Sigmoid colon (tissue), 6 donors: ENCODE measurements at regions not wholly inside any gene's neighbourhood (a gene's known extent, or its start where the extent isn't known, plus 50 kb on each side); places are given as distances from the start of the nearest gene placed in this dataset.

Source experiments
- DNase-seq: peaks from one replicate; pipeline ENCODE4 v3.0.0-alpha.2; 2019
- H3K27ac ChIP-seq, 4 donors: fragments of 200-600 bp; sonication (generic); one replicate each; pipeline ENCODE4 v1.5.1; 2016 to 2019; ENCODE audit warnings: mild to moderate bottlenecking in 1 of 4
- H3K27me3 ChIP-seq, 3 donors: fragments of 200-600 bp; sonication (generic); one replicate each; pipeline ENCODE4 v1.5.1; 2019; ENCODE audit warnings: mild to moderate bottlenecking in 1 of 3
- H3K36me3 ChIP-seq, 4 donors: fragments of 200-600 bp; sonication (generic); one replicate each; pipeline ENCODE4 v1.5.1; 2016 to 2019
- H3K4me1 ChIP-seq, 4 donors: fragments of 200-600 bp; sonication (generic); one replicate each; pipeline ENCODE4 v1.5.1; 2017 to 2019
- H3K4me3 ChIP-seq, 4 donors: fragments of 200-600 bp; sonication (generic); one replicate each; pipeline ENCODE4 v1.5.1; 2017 to 2019; ENCODE audit warnings: mild to moderate bottlenecking in 2 of 4, moderate library complexity in 1 of 4
- H3K9me3 ChIP-seq, 4 donors: fragments of 200-600 bp in 3 of 4; sonication (generic) in 3 of 4; one replicate each; pipeline versions ENCODE4 v1.5.1 to v1.6.1; 2013 to 2019
- CTCF ChIP-seq, 4 experiments: fragments of 450-650 bp in 3 of 4; fragments of 200-600 bp in 1 of 4; IDR thresholded peaks; one replicate each; pipeline ENCODE4 v1.5.1; 2016 to 2019; ENCODE audit warnings: antibody characterized with exemption in 4 of 4, mild to moderate bottlenecking in 3 of 4, moderate library complexity in 2 of 4
- EP300 ChIP-seq, 4 donors: sonication (generic); formaldehyde crosslinking; IDR thresholded peaks; one replicate each; pipeline ENCODE4 v1.6.1; 2017; ENCODE audit warnings: antibody characterized with exemption in 4 of 4
- POLR2A ChIP-seq, 2 donors: fragments of 450-650 bp; IDR thresholded peaks; one replicate each; pipeline ENCODE4 v1.6.1; 2016; ENCODE audit warnings: antibody characterized with exemption in 2 of 2, mild to moderate bottlenecking in 2 of 2, moderate library complexity in 2 of 2
- POLR2AphosphoS5 ChIP-seq, 4 donors: sonication (generic); formaldehyde crosslinking; IDR thresholded peaks; one replicate each; pipeline ENCODE4 v1.6.1; 2017; ENCODE audit warnings: antibody characterized with exemption in 4 of 4
- WGBS, 2 donors: extraction: QIAGEN DNeasy Blood & Tissue Kit; methylation state at CpG; one replicate each; pipeline ENCODE4 v1.1.7; 2013; 5-methylcytosine and 5-hydroxymethylcytosine counted together
- intact Hi-C: fragments of 100-400 bp; cut with DNase I; formaldehyde crosslinking; loops from one replicate; pipeline ENCODE4 v1.15.1; 2023
- donor health status: healthy with polysubstance abuse.
- donor health status: healthy.

- intact Hi-C loops = no loop called here
- Histone ChIP-seq H3K36me3 (no peaks in the 10 kb centered on the region), H3K27me3 (no peaks in the 10 kb centered on the region), H3K4me3 (no peak overlapping the region), H3K4me1 (no peaks in the 10 kb centered on the region), H3K9me3 (no peaks in the 10 kb centered on the region), H3K27ac (no peak overlapping the region)
- DNase-seq = no peak
- TF ChIP-seq EP300 (IDR thresholded peaks at IDR 0.05) (no peak), POLR2A (IDR thresholded peaks at IDR 0.05) (no peak), POLR2AphosphoS5 (IDR thresholded peaks at IDR 0.05) (no peak), CTCF (IDR thresholded peaks at IDR 0.05) (no peak)
- 76 to 77% methylated on average over 2 of the region's 2 CpGs for WGBS, 2 donors
These were observed 180.8 kb upstream of the PCSK5 start for GRCh38 chr9:75709698-75710097.

- no peak for TF ChIP-seq POLR2AphosphoS5 (IDR thresholded peaks at IDR 0.05)
- TF ChIP-seq CTCF (IDR thresholded peaks at IDR 0.05) = no peak
- TF ChIP-seq POLR2A (IDR thresholded peaks at IDR 0.05) = no peak
- no peak for TF ChIP-seq EP300 (IDR thresholded peaks at IDR 0.05)
- H3K4me1 ChIP-seq = no peaks in the 10 kb centered on the region
- no peaks in the 10 kb centered on the region for H3K9me3 ChIP-seq
- no peaks in the 10 kb centered on the region for H3K27me3 ChIP-seq
- no peak overlapping the region for H3K4me3 ChIP-seq
- no peaks in the 10 kb centered on the region for H3K36me3 ChIP-seq
- H3K27ac ChIP-seq = no peak overlapping the region
- DNase-seq = no peak
- intact Hi-C loops = no loop called here
These were observed 177.8 kb upstream of the PCSK5 start for GRCh38 chr9:75712700-75713099.

GRCh38 chr9:75713335-75713734 lies 177.1 kb upstream of the PCSK5 start:
- no peaks in the 10 kb centered on the region for H3K9me3 ChIP-seq
- WGBS, 2 donors = 85 to 91% methylated on average over 4 of the region's 4 CpGs
- TF ChIP-seq POLR2A (IDR thresholded peaks at IDR 0.05) (no peak), EP300 (IDR thresholded peaks at IDR 0.05) (no peak), POLR2AphosphoS5 (IDR thresholded peaks at IDR 0.05) (no peak), CTCF (IDR thresholded peaks at IDR 0.05) (no peak)
- intact Hi-C loops = no loop called here
- H3K4me3 ChIP-seq = no peak overlapping the region
- DNase-seq = no peak
- no peaks in the 10 kb centered on the region for H3K4me1 ChIP-seq
- no peak overlapping the region for H3K27ac ChIP-seq
- H3K36me3 ChIP-seq = no peaks in the 10 kb centered on the region
- H3K27me3 ChIP-seq = no peaks in the 10 kb centered on the region

- Histone ChIP-seq H3K4me3 (no peak overlapping the region), H3K36me3 (no peaks in the 10 kb centered on the region), H3K27me3 (no peaks in the 10 kb centered on the region), H3K4me1 (no peaks in the 10 kb centered on the region), H3K9me3 (no peaks in the 10 kb centered on the region), H3K27ac (no peak overlapping the region)
- intact Hi-C loops = no loop called here
- DNase-seq = no peak
- 90 to 96% methylated on average over 3 of the region's 3 CpGs for WGBS, 2 donors
- no peak for TF ChIP-seq POLR2AphosphoS5 (IDR thresholded peaks at IDR 0.05)
- TF ChIP-seq CTCF (IDR thresholded peaks at IDR 0.05) = no peak
- no peak for TF ChIP-seq EP300 (IDR thresholded peaks at IDR 0.05)
- TF ChIP-seq POLR2A (IDR thresholded peaks at IDR 0.05) = no peak
These were observed 175.1 kb upstream of the PCSK5 start for GRCh38 chr9:75715360-75715759.

- H3K27me3 ChIP-seq = no peaks in the 10 kb centered on the region
- intact Hi-C loops = no loop called here
- H3K9me3 ChIP-seq = no peaks in the 10 kb centered on the region
- no peaks in the 10 kb centered on the region for H3K36me3 ChIP-seq
- H3K27ac ChIP-seq = no peak overlapping the region
- no peaks in the 10 kb centered on the region for H3K4me1 ChIP-seq
- TF ChIP-seq CTCF (IDR thresholded peaks at IDR 0.05) = no peak
- TF ChIP-seq POLR2A (IDR thresholded peaks at IDR 0.05) = no peak
- 84 to 85% methylated on average over 2 of the region's 2 CpGs for WGBS, 2 donors
- no peak overlapping the region for H3K4me3 ChIP-seq
- no peak for DNase-seq
These were observed 171.8 kb upstream of the PCSK5 start for GRCh38 chr9:75718677-75719076.
